HG02981 (cell line): ENCODE measurements at regions not wholly inside any gene's neighbourhood (a gene's known extent, or its start where the extent isn't known, plus 50 kb on each side); places are given as distances from the start of the nearest gene placed in this dataset.

ENCODE experiments used
- ATAC-seq: cut with Tn5 transposase; IDR thresholded peaks from one replicate; pipeline ENCODE4 v1.9.1; 2021; ENCODE audit warnings: mild to moderate bottlenecking, moderate library complexity; ENCODE audit not compliant: unreplicated experiment

GRCh38 chr9:20291201-20291600, 331.1 kb downstream of the MLLT3 start:
- ATAC-seq, result no peak

DNA sequence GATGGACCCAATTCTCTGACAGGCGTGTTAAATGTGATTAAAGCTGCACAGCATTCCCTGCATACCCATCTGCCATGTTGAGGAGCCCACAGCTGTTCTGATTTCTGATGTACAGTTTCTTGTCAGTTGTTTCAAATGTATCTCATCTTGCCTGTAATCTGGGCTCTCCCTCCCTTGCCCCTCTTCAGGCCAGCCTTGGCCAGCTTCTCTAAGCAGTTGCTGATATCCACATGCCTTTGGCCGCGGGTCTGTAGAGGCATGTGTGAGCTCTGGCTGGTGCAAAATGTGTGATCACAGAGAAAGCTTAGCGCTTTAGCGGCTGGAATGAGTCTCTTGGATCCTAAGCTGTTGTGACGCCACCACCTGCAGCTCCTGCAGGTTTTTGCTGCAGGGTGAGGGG, 332.0 kb downstream of the MLLT3 start:
- ATAC-seq, result no peak

GRCh38 chr9:20289423-20290010, 332.8 kb downstream of the MLLT3 start:
- ATAC-seq, result peak; percentile 33

DNA sequence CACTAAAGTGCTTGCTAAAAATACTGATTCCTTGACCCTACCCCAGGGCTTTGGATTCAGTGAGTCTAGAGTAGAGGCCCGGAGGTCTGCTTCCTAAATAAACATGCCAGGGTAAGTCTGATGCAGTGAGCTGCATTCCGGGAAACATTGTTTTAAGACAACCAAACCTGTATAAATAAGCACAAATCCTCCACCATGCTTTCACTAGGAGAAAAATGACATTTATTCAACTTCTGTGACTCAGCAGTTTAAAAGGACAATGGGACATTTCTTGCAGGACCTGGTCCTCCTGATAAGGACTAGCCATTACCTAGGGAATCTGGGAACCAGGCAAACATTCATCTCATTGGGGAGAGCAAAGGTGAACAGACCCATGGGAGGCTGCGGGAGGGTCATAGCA, 335.3 kb downstream of the MLLT3 start:
- ATAC-seq, result no peak

DNA sequence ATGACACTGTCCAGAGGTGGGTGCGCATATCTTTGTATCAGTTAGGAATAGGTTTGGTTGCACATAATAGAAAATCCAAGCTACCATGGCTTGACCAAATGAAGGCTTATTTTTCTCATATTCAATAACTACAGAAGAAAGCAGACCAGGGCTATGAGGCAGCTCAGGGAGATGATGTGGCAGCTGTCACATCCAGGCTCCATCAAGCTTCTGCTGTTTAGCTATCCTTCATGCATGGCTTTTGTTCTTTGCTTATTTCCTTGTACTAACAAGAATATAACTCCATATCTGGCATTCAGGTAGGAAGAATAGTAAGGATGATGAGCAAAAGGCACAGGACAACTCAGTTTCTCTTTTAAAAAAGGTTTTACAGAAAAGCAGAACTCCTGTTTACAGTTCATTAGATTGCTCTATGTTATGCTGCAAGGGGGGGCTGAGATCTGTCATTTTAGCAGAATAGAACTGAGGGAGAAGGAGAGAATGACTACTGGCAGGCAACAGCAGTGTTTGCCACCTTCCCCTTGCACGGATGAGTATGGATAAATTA, 336.1 kb downstream of the MLLT3 start:
- no peak for ATAC-seq

DNA sequence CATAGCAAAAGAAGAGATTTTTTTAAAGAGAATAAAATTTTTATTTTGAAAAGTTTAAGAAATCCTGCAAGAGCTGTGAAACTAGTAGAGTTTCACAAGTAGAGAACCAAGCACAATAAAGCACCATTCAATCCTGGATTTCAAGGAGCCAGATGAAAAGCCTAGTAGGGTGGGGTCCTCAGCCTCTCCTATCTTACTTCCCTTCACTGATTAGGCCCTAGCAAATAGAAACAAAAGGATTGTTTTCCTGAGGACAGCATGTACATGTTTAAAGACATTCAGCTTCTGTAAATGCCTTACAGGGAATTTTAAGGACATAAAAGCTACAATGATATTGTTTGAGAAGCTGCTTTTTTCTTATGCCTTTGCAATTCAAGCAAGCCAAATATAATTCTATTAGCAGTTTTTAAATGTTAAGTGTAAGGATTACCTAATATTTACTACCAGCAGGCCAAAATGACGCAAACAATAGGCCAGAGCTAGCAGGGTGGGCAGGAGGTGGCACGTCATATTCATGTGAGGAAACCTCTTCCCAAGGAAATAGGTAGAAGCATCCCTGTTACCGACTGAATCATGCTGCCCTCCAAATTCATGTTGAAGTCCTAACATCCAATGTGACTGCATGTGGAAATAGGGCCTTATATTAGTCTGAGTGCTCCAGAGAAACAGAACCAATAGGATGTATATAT, 337.6 kb downstream of the MLLT3 start:
- no peak for ATAC-seq

DNA sequence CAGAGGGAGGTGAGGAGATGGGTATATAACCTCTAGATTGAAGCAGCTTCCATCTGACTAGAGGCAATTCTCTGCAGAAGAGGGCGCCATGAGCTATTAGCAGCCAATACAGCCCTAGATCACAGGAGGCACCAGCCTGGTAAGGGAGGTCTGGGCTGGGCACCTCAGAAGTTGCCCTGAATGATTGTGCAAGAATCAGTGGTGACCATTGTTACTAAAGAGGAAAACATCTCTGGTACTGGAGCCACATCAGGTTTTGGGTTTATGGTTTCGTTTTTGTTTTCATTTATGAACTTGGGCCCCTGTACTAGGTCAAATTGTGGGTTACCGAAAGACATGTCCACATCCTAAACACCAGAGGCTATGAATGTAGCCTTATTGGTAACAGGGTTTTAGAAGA, 342.0 kb downstream of the MLLT3 start:
- no peak for ATAC-seq

- no peak for ATAC-seq
Measured at GRCh38 chr9:20276762-20277161, 345.5 kb downstream of the MLLT3 start.

- ATAC-seq, result no peak
Measured at GRCh38 chr9:20271723-20272122, 350.6 kb downstream of the MLLT3 start.

DNA sequence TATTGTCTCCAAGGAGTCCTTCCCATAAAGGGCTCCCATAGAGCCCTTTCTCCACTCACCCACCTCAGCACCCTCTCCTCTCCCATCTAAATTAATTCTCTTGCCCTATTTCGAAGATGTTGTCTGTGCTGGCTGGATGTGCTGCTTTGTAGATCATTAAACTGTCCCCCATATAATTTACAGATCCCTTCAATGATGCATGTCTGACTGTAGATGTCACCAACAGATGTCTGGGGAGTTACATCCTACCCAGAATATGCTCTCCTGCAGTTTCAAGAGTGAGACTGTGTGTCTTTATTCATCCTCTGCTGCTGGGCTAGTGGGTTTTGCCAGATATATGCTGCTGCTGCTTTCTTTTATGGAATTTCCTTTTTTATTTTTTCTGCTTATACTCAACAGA, 351.2 kb downstream of the MLLT3 start:
- ATAC-seq, result peak; percentile 54

DNA sequence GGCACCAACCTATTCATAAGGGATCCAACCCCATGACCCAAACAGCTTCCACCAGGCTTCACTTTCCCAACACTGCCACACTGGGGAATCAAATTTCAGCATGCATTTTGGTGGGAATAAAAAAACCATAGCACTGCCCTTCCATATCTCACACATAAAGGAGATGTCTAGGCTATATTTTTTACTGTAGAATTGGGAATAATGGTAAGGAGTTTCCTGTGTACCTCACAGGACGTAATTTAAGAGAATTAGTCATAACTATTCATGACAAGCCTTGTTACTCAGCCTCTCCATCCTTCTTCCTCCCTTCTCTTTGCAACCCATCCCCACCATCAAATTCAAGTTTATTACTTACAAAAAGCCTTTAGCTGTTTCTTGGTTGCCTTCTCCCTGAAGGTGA, 352.1 kb downstream of the MLLT3 start:
- no peak for ATAC-seq

- ATAC-seq, result no peak
Measured at GRCh38 chr9:20269620-20270019, 352.7 kb downstream of the MLLT3 start.

- ATAC-seq, result no peak
Measured at GRCh38 chr9:20264896-20265295, 357.4 kb downstream of the MLLT3 start.

DNA sequence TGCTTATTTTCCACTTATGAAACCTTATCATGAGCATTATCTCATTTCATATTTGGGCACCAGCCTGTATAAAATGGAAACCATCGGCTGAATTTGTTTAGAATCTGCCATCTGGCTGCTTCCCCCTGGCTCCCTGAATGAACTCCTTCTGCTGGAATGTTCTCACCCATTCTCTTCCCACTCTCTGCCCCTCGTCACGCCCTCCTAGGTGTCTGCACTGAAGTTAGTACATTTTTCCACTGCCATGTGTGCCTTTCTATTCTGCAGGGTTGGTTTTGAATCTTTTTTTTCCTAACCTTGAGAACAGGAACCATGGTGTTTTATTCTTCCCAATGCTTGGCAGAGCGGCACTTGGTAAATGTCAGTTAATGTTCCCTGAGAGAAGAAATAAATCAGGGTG, 359.7 kb downstream of the MLLT3 start:
- ATAC-seq, result no peak

DNA sequence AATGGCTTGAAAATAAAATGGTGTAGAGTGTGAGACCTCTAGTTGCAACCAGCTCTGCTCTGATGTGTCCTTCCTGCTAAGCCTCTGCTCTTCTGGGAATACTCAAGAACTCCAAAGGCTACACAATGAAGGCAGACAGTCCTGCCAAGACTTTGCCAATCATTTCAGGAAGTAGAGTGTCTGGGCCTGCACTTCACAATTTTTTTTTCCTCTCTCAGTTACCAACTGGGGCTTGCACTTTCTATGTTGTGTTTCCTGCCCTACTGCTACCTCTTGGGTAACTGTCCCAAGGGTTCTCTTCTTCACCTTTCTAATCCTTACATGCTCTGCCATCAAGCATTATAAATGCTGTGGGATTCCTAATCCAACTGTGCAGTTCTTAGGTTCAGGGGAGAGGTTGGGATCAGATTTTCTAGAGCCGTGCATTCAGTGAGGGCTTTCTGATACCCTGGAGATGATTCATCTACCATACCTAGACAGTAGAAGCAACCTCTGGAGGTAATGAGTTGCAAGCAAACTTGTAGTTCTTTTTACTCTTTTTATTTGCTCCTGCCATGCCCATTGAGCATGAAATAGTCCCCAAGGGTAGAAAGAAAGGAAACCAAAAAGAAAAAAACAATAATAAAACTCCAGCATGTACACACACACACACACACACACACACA, 365.9 kb downstream of the MLLT3 start:
- no peak for ATAC-seq

DNA sequence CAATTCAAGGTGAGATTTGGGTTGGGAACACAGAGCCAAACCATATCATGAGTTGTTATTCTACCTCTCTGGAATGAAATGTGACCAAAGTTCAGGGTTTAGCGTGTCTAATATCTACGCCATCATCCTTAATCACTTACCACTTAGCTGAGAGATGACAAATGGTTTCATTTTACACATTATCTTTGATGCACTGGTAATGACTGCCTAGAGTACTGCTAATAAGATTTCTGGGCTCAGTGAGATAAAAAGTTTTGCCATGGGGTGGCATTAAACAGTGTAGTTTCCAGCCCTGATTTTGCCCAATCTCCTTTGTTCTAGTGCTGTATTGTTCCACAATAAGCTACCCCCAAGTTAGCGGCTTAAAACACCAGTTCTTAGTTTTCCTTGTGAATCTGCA, 367.2 kb downstream of the MLLT3 start:
- no peak for ATAC-seq

DNA sequence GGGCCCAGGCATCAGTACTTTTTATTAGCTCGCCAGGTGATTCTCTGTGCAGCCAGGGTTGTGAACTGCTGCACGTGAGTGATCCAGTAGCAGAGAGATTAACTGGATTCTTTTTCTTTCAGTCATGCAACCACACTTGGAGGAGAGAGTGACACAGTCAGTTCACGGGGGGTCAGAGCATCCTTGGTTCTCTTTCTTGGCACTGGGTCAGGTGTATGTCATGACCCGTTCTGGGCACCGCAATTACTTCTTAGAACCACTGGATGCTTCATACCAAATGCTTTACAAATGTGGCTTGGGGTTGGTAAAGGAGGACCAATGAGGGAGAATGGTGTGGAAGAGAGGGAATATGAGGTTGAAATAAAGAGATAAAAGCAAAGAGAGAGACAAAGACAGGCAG, 368.7 kb downstream of the MLLT3 start:
- ATAC-seq, result no peak

GRCh38 chr9:20252778-20253177, 369.5 kb downstream of the MLLT3 start:
- ATAC-seq, result no peak

- ATAC-seq, result no peak
Measured at GRCh38 chr9:20250791-20251190, 371.5 kb downstream of the MLLT3 start.

- ATAC-seq, result no peak
Measured at GRCh38 chr9:20244271-20244670, 378.0 kb downstream of the MLLT3 start.

DNA sequence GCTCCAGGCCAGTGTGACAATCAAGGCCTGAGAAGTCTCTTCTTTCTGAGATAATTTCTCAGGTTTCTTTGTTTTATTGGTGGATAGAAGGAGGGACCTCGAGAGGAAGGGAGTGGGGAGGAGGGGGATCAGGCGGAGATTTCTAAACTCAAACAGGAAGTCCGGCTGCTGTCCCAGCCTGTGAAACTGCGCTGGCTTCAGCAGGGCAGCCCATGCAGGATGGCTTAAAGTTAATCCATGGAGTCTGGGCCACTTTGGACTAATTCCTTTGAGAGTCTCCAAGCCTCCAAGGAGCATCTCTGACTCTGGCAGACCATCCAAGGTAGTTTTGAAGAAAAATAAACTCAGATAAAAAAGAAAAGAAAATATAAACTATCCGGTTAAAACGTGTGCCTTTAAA, 378.5 kb downstream of the MLLT3 start:
- ATAC-seq, result no peak

DNA sequence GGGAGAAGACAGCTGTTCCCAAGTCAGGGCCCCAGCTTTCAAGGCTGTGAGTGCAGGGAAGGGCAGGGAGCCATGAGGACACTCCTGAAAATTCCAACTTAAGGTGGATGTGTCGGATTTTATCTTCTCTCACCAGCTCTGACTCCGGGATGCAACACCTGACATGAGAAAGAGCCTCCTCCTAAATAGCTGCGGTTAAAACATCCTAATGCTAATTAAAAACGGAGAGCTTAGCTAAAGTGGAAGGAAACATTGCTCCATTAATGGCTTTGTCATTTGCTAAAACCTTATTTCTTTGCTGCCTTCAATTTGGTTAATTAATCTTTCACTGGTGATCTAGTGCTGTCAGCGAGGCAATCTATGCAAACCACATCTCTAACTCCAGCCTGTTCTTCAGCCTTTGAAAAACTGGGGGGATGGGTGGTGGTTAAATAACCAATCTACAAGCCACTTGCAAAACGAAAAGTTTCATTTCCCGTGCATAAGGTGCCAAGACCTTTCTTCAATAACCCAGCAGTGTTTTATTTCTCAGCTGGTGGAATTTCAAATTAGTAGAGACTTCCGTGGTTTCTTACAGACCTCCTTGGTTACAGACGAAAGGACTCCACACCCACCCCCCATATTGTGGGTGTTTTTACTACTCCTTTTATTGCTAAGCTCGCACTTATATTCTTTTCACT, 379.6 kb downstream of the MLLT3 start:
- peak; percentile 93 for ATAC-seq
